ENCODE measurements at regions not wholly inside any gene's neighbourhood (a gene's known extent, or its start where the extent isn't known, plus 50 kb on each side); places are given as distances from the start of the nearest gene placed in this dataset.

DNA sequence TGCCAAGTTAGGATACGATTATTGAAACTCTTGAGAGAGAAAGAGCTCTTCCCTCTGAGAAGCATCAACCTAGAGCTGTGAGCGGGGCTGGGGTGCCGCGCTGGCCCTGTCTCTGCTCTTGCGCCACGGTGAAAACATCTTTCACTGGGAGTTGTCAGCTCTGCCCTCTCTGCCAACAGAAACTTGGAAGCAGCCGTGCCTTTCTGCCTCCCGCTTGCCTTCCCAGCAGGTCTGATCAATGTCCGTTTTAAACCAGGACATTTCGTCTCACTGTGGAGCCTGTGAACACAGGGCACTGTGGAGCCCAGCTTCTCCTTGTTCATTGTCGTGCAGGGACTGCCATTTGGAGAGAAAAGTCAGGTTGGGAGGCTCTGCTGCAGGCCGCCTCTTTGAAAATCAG is 249.2 kb upstream of the PMEPA1 start:
- no peak for DNase-seq
- no peak for TF ChIP-seq CTCF (IDR thresholded peaks at IDR 0.05)
- no peak for ATAC-seq
- H3K27me3 ChIP-seq = peaks cover 0 to 13% (median 0%) of the 10 kb centered on the region in 7 donors
- H3K4me1 ChIP-seq = peaks cover 0 to 31% (median 6%) of the 10 kb centered on the region in 9 donors
- intact Hi-C loops (cut with DNase I) = no loop called here
- no peak overlapping the region for H3K4me3 ChIP-seq
- H3K36me3 ChIP-seq = no peaks in the 10 kb centered on the region
- no peak overlapping the region for H3K27ac ChIP-seq
- H3K9me3 ChIP-seq = no peaks in the 10 kb centered on the region
- WGBS, 2 donors = 85 to 92% methylated on average over 12 of the region's 12 CpGs

- H3K27ac ChIP-seq = no peak overlapping the region
- no peaks in the 10 kb centered on the region for H3K9me3 ChIP-seq
- H3K36me3 ChIP-seq = no peaks in the 10 kb centered on the region
- peaks cover 0 to 22% (median 6%) of the 10 kb centered on the region in 9 donors for H3K4me1 ChIP-seq
- ATAC-seq (no peak), DNase-seq (no peak)
- intact Hi-C loops (cut with DNase I) = no loop called here
- H3K27me3 ChIP-seq = peaks cover 0 to 10% (median 0%) of the 10 kb centered on the region in 7 donors
- WGBS, 2 donors = 68 to 73% methylated on average over 3 of the region's 3 CpGs
- H3K4me3 ChIP-seq = no peak overlapping the region
- no peak for TF ChIP-seq CTCF (IDR thresholded peaks at IDR 0.05)
Measured at GRCh38 chr20:57958050-57958420, 248.2 kb upstream of the PMEPA1 start.

DNA sequence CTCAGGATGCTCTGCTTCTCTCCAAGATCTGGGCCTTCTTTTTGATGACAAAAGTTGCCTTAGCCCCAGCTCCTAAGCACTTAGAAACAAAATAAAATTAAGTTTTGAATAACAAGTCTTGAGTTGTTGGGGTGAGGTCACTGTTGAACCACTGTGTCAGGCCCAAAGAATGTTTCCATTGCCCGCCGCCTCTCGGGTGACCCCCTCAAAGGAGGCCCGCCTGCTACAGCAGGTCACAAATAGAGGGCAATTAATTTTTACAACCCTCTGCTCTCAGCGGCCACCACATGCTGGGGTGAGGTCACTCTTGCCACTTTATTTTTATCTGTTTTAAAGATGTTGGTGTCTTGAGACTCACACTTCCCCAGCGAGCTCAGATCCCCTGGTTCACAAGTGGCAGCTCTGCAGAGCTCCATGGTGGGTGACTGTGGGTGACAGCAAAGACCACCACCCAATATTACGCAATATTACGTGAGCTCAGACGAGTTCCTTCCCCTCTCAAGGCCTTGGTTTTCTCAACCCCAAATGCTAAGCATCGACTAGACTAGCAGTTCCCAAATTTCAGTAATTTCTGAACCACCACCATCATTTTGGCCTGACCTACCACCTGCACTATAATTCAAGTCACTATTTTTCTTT is 247.7 kb upstream of the PMEPA1 start:
- WGBS, 2 donors = 85 to 94% methylated on average over 10 of the region's 10 CpGs
- H3K27me3 ChIP-seq = peaks cover 0 to 10% (median 0%) of the 10 kb centered on the region in 7 donors
- no peak overlapping the region for H3K4me3 ChIP-seq
- H3K4me1 ChIP-seq = peaks cover 0 to 17% (median 6%) of the 10 kb centered on the region in 9 donors
- ATAC-seq = no peak
- no peak for TF ChIP-seq CTCF (IDR thresholded peaks at IDR 0.05)
- intact Hi-C loops (cut with DNase I) = no loop called here
- H3K36me3 ChIP-seq = no peaks in the 10 kb centered on the region
- no peak overlapping the region for H3K27ac ChIP-seq
- H3K9me3 ChIP-seq = no peaks in the 10 kb centered on the region
- no peak for DNase-seq

GRCh38 chr20:57953638-57954037 is 243.8 kb upstream of the PMEPA1 start:
- H3K36me3 ChIP-seq = no peaks in the 10 kb centered on the region
- no peaks in the 10 kb centered on the region for H3K4me1 ChIP-seq
- DNase-seq = no peak
- H3K27ac ChIP-seq = no peak overlapping the region
- TF ChIP-seq CTCF (IDR thresholded peaks at IDR 0.05) = no peak
- no peak overlapping the region for H3K4me3 ChIP-seq
- H3K27me3 ChIP-seq = peaks cover 0 to 4% (median 0%) of the 10 kb centered on the region in 7 donors
- 73 to 80% methylated on average over 4 of the region's 4 CpGs for WGBS, 2 donors
- intact Hi-C loops (cut with DNase I) = no loop called here
- H3K9me3 ChIP-seq = no peaks in the 10 kb centered on the region
- ATAC-seq = no peak

All from heart right ventricle (tissue), 16 donors.